ENCODE measurements at regions not wholly inside any gene's neighbourhood (a gene's known extent, or its start where the extent isn't known, plus 50 kb on each side); places are given as distances from the start of the nearest gene placed in this dataset.

- Mint-ChIP-seq H3K4me1 (ENCODE audit: low read depth, unreplicated experiment) (no peaks in the 10 kb centered on the region), H3K4me3 (ENCODE audit: unreplicated experiment) (no peak overlapping the region), H3K36me3 (ENCODE audit: insufficient read depth, unreplicated experiment) (no peaks in the 10 kb centered on the region), H3K9me3 (ENCODE audit: unreplicated experiment) (no peaks in the 10 kb centered on the region), H3K27me3 (ENCODE audit: insufficient read depth, unreplicated experiment) (no peaks in the 10 kb centered on the region), H3K27ac (ENCODE audit: unreplicated experiment) (no peak overlapping the region)
- Histone ChIP-seq H3K4me1 (no peaks in the 10 kb centered on the region), H3K36me3 (ENCODE audit: control insufficient read depth, insufficient read depth, low read length) (no peaks in the 10 kb centered on the region), H3K9me3 (no peaks in the 10 kb centered on the region), H3K4me3 (ENCODE audit: low read depth, low read length) (no peak overlapping the region), H3K27me3 (replicated peaks; ENCODE audit: control insufficient read depth, insufficient read depth, low read length) (no peaks in the 10 kb centered on the region)
- DNase-seq = no peak
- no TSS peak for BruUV-seq (replicated peaks)
- ChIA-PET POLR2A (no interaction called here), CTCF (no interaction called here)
- intact Hi-C loops (cut with micrococcal nuclease; ENCODE audit: unreplicated experiment) = no loop called here
- TF ChIP-seq CTCF (IDR thresholded peaks at IDR 0.05; ENCODE audit: insufficient read depth in 1 of 2, low read depth in 1 of 2, low read length in 1 of 2, severe bottlenecking in 1 of 2, unreplicated experiment in 1 of 2) = no peak
Measured at GRCh38 chr9:74317235-74317634, 179.9 kb upstream of the RORB start.

- no peaks in the 10 kb centered on the region for H3K36me3 ChIP-seq (ENCODE audit: control insufficient read depth, insufficient read depth, low read length)
- ChIA-PET CTCF (no interaction called here), POLR2A (no interaction called here)
- no peak overlapping the region for H3K4me3 Mint-ChIP-seq (ENCODE audit: unreplicated experiment)
- H3K27ac Mint-ChIP-seq (ENCODE audit: unreplicated experiment) = no peak overlapping the region
- no peaks in the 10 kb centered on the region for H3K4me1 ChIP-seq
- no peaks in the 10 kb centered on the region for H3K4me1 Mint-ChIP-seq (ENCODE audit: low read depth, unreplicated experiment)
- H3K4me3 ChIP-seq (ENCODE audit: low read depth, low read length) = no peak overlapping the region
- intact Hi-C loops (cut with micrococcal nuclease; ENCODE audit: unreplicated experiment) = no loop called here
- H3K36me3 Mint-ChIP-seq (ENCODE audit: insufficient read depth, unreplicated experiment) = no peaks in the 10 kb centered on the region
- no peaks in the 10 kb centered on the region for H3K27me3 Mint-ChIP-seq (ENCODE audit: insufficient read depth, unreplicated experiment)
- no peaks in the 10 kb centered on the region for H3K9me3 ChIP-seq
- no peak for DNase-seq
- no peak for TF ChIP-seq CTCF (IDR thresholded peaks at IDR 0.05; ENCODE audit: insufficient read depth in 1 of 2, low read depth in 1 of 2, low read length in 1 of 2, severe bottlenecking in 1 of 2, unreplicated experiment in 1 of 2)
- no TSS peak for BruUV-seq (replicated peaks)
- H3K9me3 Mint-ChIP-seq (ENCODE audit: unreplicated experiment) = no peaks in the 10 kb centered on the region
- no peaks in the 10 kb centered on the region for H3K27me3 ChIP-seq (replicated peaks; ENCODE audit: control insufficient read depth, insufficient read depth, low read length)
Measured at GRCh38 chr9:74321396-74321795, 175.7 kb upstream of the RORB start.

GRCh38 chr9:74322661-74323314, 174.3 kb upstream of the RORB start:
- intact Hi-C loops (cut with micrococcal nuclease; ENCODE audit: unreplicated experiment) = no loop called here
- CTCF ChIA-PET = no interaction called here
- Histone ChIP-seq H3K9me3 (no peaks in the 10 kb centered on the region), H3K27me3 (replicated peaks; ENCODE audit: control insufficient read depth, insufficient read depth, low read length) (no peaks in the 10 kb centered on the region), H3K4me3 (ENCODE audit: low read depth, low read length) (no peak overlapping the region), H3K4me1 (no peaks in the 10 kb centered on the region), H3K36me3 (ENCODE audit: control insufficient read depth, insufficient read depth, low read length) (no peaks in the 10 kb centered on the region)
- Mint-ChIP-seq H3K9me3 (ENCODE audit: unreplicated experiment) (no peaks in the 10 kb centered on the region), H3K4me3 (ENCODE audit: unreplicated experiment) (no peak overlapping the region), H3K36me3 (ENCODE audit: insufficient read depth, unreplicated experiment) (no peaks in the 10 kb centered on the region), H3K4me1 (ENCODE audit: low read depth, unreplicated experiment) (no peaks in the 10 kb centered on the region), H3K27me3 (ENCODE audit: insufficient read depth, unreplicated experiment) (no peaks in the 10 kb centered on the region), H3K27ac (ENCODE audit: unreplicated experiment) (no peak overlapping the region)
- POLR2A ChIA-PET = no interaction called here
- no TSS peak for BruUV-seq (replicated peaks)
- DNase-seq = no peak
- no peak for TF ChIP-seq CTCF (IDR thresholded peaks at IDR 0.05; ENCODE audit: insufficient read depth in 1 of 2, low read depth in 1 of 2, low read length in 1 of 2, severe bottlenecking in 1 of 2, unreplicated experiment in 1 of 2)

All from Caco-2 (cell line).